Rectal smooth muscle tissue (tissue), 1 donor: ENCODE measurements at regions not wholly inside any gene's neighbourhood (a gene's known extent, or its start where the extent isn't known, plus 50 kb on each side); places are given as distances from the start of the nearest gene placed in this dataset.
"Not testable (repeated sequence)": the region's sequence is repeated elsewhere in the genome, so short reads cannot be mapped to it uniquely, and the experiment has no call there.

Source experiments
- H3K27ac ChIP-seq: one replicate; pipeline ENCODE4 v1.7.0; 2013; ENCODE audit warnings: low read depth, low read length, inconsistent platforms
- H3K27me3 ChIP-seq: one replicate; pipeline ENCODE4 v1.7.0; 2013; ENCODE audit warnings: low read length; ENCODE audit not compliant: control insufficient read depth, insufficient read depth
- H3K36me3 ChIP-seq: one replicate; pipeline ENCODE4 v1.7.0; 2013; ENCODE audit warnings: low read length; ENCODE audit not compliant: control insufficient read depth, insufficient read depth
- H3K4me1 ChIP-seq: one replicate; pipeline ENCODE4 v1.7.0; 2013; ENCODE audit warnings: low read length; ENCODE audit not compliant: control insufficient read depth, insufficient read depth
- H3K4me3 ChIP-seq: one replicate; pipeline ENCODE4 v1.7.0; 2013; ENCODE audit warnings: low read length
- H3K9ac ChIP-seq: one replicate; pipeline ENCODE4 v1.7.0; 2013; ENCODE audit warnings: low read length

GRCh38 chr4:130722361-130722760 lies 1626.4 kb downstream of the C4orf33 start:
- Histone ChIP-seq H3K36me3 (no peaks in the 10 kb centered on the region), H3K9ac (no peak overlapping the region), H3K4me3 (no peak overlapping the region), H3K27ac (no peak overlapping the region), H3K27me3 (no peaks in the 10 kb centered on the region), H3K4me1 (no peaks in the 10 kb centered on the region)

- no peak overlapping the region for H3K27ac ChIP-seq
- H3K36me3 ChIP-seq: no peaks in the 10 kb centered on the region
- H3K9ac ChIP-seq: no peak overlapping the region
- no peaks in the 10 kb centered on the region for H3K4me1 ChIP-seq
- no peaks in the 10 kb centered on the region for H3K27me3 ChIP-seq
- H3K4me3 ChIP-seq: no peak overlapping the region
Observed at GRCh38 chr4:130736436-130737185, 1640.7 kb downstream of the C4orf33 start.

DNA sequence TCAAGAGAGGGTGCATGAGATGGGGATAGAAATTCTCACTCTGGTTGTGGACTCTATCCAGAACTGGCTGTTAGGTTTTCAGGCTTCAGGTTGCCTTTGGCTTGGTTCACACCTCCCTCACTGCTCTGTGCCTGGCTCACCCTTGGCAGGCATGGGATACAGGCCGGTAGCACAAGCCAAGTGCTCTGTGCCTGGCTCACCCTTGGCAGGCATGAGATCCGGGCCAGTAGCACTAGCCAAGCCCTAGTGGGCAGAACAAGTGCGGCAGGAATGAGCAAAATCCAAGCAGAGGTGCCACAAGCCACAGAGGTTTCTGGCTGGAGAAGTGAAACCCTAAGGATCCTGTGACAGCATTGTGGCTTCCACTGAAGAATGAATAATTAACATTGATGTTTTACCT lies 1642.3 kb downstream of the C4orf33 start:
- H3K27ac ChIP-seq: no peak overlapping the region
- H3K36me3 ChIP-seq: no peaks in the 10 kb centered on the region
- H3K4me1 ChIP-seq: no peaks in the 10 kb centered on the region
- no peak overlapping the region for H3K9ac ChIP-seq
- H3K4me3 ChIP-seq: no peak overlapping the region
- H3K27me3 ChIP-seq: no peaks in the 10 kb centered on the region

DNA sequence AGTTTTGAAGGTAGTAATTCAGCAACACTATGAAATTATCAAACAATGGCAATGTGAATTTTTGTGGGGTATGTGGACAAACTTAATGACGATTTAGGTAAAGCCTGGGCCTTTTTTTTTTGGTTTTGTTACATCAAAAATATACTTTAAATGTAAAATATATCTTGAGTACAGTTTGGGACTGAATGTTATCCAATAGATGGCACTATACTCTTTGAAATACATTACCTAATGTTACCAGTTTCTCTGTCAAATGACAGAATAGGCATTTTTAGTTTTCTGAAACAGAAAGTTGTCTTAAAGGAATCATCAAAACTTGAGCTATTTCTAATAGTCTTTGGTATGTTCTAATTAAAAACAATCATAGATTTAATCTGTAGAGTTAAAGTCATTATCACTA lies 1651.9 kb downstream of the C4orf33 start:
- Histone ChIP-seq H3K36me3 (no peaks in the 10 kb centered on the region), H3K9ac (no peak overlapping the region), H3K4me3 (no peak overlapping the region), H3K27me3 (no peaks in the 10 kb centered on the region), H3K4me1 (no peaks in the 10 kb centered on the region), H3K27ac (no peak overlapping the region)

DNA sequence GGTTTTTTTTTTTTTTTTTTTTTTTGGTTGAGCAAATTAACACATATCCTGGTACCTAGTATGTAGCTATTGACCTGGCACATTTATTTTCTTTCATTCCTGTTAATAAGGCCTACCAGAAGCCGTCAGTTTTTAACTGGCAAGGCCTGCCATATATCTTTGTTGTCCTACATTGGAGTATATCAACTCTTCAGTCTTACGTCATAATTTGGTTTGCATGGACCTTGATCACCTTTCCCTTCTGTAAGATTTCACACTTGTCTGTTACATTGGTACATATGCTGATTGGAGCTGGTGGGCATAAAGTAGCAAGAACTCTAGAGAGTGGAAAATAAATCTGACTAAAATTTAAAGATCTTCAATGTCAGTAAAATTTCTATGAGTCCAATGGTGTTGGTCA lies 1658.0 kb downstream of the C4orf33 start:
- no peak overlapping the region for H3K27ac ChIP-seq
- H3K9ac ChIP-seq: no peak overlapping the region
- no peak overlapping the region for H3K4me3 ChIP-seq
- H3K27me3 ChIP-seq: no peaks in the 10 kb centered on the region
- no peaks in the 10 kb centered on the region for H3K4me1 ChIP-seq
- no peaks in the 10 kb centered on the region for H3K36me3 ChIP-seq

- Histone ChIP-seq H3K4me1 (no peaks in the 10 kb centered on the region), H3K27me3 (no peaks in the 10 kb centered on the region), H3K27ac (no peak overlapping the region), H3K36me3 (no peaks in the 10 kb centered on the region), H3K4me3 (no peak overlapping the region), H3K9ac (no peak overlapping the region)
Observed at GRCh38 chr4:130760246-130760645, 1664.3 kb downstream of the C4orf33 start.

DNA sequence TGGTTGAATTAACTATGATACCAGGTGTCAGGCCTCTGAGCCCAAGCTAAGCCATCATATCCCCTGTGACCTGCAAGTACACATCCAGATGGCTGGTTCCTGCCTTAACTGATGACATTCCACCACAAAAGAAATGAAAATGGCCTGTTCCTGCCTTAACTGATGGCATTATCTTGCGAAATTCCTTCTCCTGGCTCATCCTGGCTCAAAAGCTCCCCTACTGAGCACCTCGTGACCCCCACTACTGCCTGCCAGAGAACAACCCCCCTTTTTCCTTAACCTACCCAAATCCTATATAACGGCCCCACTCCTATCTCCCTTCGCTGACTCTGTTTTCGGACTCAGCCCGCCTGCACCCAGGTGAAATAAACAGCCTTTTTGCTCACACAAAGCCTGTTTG lies 1671.4 kb downstream of the C4orf33 start:
- not testable (repeated sequence) for H3K27ac ChIP-seq, H3K4me1 ChIP-seq, H3K9ac ChIP-seq, H3K36me3 ChIP-seq, H3K27me3 ChIP-seq, H3K4me3 ChIP-seq

- H3K27me3 ChIP-seq, H3K9ac ChIP-seq: not testable (repeated sequence)
Observed at GRCh38 chr4:130772966-130773365, 1677.0 kb downstream of the C4orf33 start.

DNA sequence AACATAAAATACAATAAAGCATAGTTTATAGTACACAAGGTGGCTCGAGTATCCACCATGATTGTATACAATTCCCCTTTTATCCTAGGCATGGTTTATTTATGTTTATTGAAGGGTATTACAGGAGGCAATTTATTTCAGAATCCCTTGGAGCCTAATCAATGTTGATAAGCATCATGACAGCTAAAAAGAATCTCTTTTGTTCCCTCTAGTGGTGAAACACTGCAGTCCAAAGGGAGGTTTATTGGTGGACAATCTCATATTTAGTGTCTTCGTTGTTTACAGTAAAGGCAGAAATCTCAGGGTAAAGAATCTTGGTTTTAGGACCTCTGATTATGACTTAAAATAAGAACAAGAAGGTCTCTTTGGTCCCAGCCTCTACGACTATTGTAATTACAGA lies 1712.5 kb downstream of the C4orf33 start:
- H3K27ac ChIP-seq: no peak overlapping the region
- H3K9ac ChIP-seq: no peak overlapping the region
- no peak overlapping the region for H3K4me3 ChIP-seq
- H3K36me3 ChIP-seq: no peaks in the 10 kb centered on the region
- no peaks in the 10 kb centered on the region for H3K4me1 ChIP-seq
- no peaks in the 10 kb centered on the region for H3K27me3 ChIP-seq

More at GRCh38 chr4:130772966-130773365, 1677.0 kb downstream of the C4orf33 start:
- not testable (repeated sequence) for H3K4me3 ChIP-seq, H3K27ac ChIP-seq, H3K4me1 ChIP-seq, H3K36me3 ChIP-seq

DNA sequence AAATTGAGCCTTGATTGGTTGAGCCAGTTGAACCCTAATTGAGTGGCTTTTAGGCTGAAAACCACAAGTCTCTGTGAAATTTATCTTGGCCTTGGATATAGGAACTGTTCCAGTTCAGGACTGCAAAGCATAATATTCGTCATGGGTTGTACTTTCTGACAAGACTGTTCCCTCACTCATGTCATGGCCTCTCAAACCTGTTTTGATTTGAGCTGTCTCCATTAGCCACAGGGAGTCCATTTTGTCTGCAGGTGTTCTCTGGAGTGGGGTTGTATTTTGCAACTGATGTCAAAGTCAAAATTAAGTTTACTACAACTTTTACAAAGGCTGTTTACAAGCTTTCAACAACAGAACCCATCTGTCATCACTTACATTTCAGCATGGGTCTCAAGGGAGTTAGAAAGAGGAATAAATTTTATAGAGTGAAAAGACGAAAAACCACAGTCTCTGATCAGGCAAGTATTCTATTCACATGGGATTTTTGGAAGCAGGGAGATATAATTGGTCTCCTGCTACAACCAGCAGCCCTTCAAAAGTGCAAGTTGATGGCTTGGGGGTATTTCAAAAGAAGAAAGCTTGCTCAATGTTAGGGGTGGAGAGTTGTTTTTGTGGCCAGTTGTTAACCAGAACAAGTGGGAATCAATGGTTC lies 1716.3 kb downstream of the C4orf33 start:
- Histone ChIP-seq H3K4me1 (no peaks in the 10 kb centered on the region), H3K27ac (no peak overlapping the region), H3K27me3 (no peaks in the 10 kb centered on the region), H3K9ac (no peak overlapping the region), H3K4me3 (no peak overlapping the region), H3K36me3 (no peaks in the 10 kb centered on the region)

- Histone ChIP-seq H3K4me1 (no peaks in the 10 kb centered on the region), H3K9ac (no peak overlapping the region), H3K4me3 (no peak overlapping the region), H3K27ac (no peak overlapping the region), H3K36me3 (no peaks in the 10 kb centered on the region), H3K27me3 (no peaks in the 10 kb centered on the region)
Observed at GRCh38 chr4:130814896-130815295, 1718.9 kb downstream of the C4orf33 start.

- H3K9ac ChIP-seq: no peak overlapping the region
- no peak overlapping the region for H3K4me3 ChIP-seq
- no peaks in the 10 kb centered on the region for H3K4me1 ChIP-seq
- H3K27ac ChIP-seq: no peak overlapping the region
- no peaks in the 10 kb centered on the region for H3K36me3 ChIP-seq
- no peaks in the 10 kb centered on the region for H3K27me3 ChIP-seq
Observed at GRCh38 chr4:130820448-130820847, 1724.5 kb downstream of the C4orf33 start.

GRCh38 chr4:130825284-130825683 lies 1729.3 kb downstream of the C4orf33 start:
- Histone ChIP-seq H3K36me3 (no peaks in the 10 kb centered on the region), H3K27ac (no peak overlapping the region), H3K4me1 (no peaks in the 10 kb centered on the region), H3K9ac (no peak overlapping the region), H3K4me3 (no peak overlapping the region), H3K27me3 (no peaks in the 10 kb centered on the region)
